Stimulated activated CD4-positive, alpha-beta T cell treated with anti-CD3 and anti-CD28 coated beads, Interleukin-15, amount 100 ng/mL, for 48 hours (primary cell): ENCODE measurements at regions not wholly inside any gene's neighbourhood (a gene's known extent, or its start where the extent isn't known, plus 50 kb on each side); places are given as distances from the start of the nearest gene placed in this dataset.
"Not testable (repeated sequence)": the region's sequence is repeated elsewhere in the genome, so short reads cannot be mapped to it uniquely, and the experiment has no call there.

Source experiments
- DNase-seq, 2 donors: peaks; one replicate each; pipeline ENCODE4 v3.0.0-alpha.2; 2020; ENCODE audit warnings: low read depth in 2 of 2

DNA sequence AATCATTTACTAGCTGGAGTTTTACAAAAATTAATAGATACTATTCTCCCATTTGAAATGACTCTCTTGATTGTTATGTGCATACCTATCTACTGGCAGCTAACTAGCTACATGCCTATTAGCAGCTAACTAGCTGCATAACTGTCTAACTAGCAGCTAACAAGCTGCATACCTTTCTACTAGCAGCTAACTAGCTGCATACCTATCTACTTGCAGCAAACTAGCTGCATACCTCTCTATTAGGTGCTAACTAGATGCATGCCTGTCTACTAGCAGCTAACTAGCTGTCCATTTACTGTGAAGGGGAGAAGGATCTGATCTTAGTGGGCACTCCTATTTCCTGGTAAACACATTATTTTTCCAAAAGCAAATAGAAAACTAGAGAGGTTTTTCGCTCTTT, 439.4 kb upstream of the PFKP start:
- DNase-seq: no peak

GRCh38 chr10:2625094-2625493, 442.3 kb upstream of the PFKP start:
- DNase-seq: no peak

- DNase-seq: no peak
Observed at GRCh38 chr10:2623675-2624274, 443.6 kb upstream of the PFKP start.

DNA sequence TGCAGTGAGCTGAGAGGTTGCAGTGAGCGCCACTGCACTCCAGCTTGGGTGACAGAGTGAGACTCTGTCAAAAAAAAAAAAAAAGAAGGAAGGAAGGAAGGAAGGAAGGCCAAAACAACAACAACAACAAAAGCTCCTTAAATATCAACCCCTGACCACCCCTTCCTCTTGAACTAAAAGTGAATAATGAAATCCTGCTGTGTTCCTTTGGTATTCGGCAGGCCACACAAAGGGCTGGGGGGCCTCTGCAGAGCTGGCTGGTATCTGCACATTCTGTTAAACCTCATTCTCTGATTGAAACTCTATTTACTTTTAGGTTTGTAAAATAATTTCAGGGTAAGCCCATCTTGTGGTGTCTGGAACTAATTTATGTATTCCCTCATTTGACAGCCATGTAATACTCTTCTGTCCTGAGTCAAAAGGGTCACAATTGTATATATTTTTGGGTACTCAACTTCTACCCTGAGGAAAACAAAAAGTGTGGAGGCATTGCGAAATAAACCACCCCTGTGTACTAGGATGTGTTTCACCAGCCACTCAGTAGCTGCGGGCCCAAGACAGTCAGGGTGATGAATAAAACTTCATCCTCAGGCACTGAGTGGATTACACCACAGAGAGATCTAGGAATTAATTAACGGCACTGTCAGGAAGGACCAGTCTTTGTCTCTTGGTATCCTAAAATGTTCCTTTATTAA, 446.4 kb upstream of the PFKP start:
- DNase-seq: no peak

DNA sequence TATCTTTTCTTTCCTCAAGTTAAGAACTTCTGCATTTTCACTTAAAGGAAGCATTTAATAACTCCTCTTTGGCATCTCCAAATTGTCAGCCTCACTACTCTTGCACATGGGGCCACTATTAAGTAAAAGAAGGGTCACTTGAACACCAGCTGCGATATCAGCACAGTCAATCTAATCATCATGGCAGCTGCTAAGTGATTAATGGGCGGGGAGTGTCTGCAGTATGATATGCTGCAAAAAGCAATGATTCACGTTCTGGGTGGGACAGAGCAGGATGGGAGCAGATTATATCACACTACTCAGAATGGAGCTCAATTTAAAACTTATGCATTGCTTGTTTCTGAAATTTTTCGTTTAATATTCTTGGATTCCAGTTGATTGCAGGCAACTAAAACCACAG, 447.4 kb upstream of the PFKP start:
- no peak for DNase-seq

DNA sequence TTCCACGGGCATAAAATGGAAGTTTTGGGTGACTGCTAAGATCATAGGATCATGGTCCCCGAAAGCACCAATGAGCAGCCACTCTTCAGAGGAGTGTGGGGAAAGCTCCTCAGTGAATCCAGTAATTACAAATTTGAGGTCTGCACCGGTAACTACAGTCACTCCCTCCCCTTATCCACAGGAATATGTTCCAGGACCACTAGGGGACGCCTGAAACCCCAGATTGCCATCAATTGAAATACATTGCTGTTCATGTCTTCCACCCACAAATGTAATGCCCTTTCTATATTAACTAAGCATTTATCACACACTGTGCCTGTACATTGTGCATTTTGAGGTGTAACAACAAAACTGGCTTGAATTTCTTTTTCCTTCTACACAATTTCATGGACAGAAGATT, 447.9 kb upstream of the PFKP start:
- no peak for DNase-seq

GRCh38 chr10:2618690-2619089, 448.7 kb upstream of the PFKP start:
- no peak for DNase-seq

DNA sequence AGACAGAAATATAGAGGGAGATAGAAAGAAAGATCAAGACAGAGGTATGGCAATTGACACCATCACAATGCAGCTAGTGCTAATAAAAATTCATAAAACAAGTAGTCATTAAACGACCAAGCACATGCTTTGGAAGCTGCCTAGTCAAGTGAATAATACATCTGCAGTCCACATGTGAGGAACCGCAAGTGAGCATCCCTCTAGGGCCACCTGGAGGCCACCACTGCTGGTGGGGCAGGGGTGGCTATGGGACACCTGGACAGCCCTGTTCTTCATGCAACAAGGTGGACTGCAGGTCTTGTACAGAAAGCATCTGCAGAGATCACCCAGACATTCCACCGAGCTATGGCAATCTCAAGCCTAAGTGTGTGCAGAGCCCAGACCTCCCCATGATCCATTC, 451.1 kb upstream of the PFKP start:
- no peak for DNase-seq

DNA sequence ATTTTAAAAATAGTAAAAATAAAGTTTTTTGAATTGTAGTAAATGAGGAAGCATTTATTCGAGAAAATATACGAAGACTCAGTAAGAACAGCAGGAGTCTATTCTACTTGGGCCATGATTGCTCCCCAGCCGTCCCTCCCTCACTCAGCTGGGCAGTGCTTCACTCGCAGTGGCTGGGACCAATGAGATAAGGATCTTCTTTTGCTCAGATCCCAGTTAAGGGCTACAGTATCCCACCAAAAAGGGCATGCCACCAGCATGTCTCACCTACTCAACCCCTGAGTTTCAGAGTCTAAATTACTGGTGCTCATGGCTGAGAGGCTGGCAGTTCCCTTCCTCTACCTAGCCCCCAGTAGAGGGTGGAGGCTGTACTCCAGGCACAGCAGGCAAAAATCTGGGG, 455.7 kb upstream of the PFKP start:
- DNase-seq: no peak

DNA sequence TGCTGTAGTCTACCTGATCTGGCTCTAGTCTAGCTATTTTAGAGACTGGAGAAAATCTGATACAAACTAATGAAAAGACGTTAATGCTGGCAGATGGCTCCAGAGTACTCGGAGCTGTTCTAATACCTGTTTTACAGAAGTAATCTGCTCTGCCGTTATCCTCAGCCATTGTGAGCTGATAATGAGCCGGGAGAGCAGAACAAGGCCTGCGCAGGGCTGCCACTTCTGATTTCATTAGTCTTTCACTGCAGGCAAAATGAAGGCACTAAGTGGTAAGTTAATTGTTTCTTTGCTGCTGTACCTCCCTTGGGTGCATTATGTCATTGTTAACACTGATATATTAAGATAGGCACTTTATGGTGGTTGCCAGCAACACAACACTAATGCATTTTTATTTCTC, 456.4 kb upstream of the PFKP start:
- DNase-seq: no peak

DNA sequence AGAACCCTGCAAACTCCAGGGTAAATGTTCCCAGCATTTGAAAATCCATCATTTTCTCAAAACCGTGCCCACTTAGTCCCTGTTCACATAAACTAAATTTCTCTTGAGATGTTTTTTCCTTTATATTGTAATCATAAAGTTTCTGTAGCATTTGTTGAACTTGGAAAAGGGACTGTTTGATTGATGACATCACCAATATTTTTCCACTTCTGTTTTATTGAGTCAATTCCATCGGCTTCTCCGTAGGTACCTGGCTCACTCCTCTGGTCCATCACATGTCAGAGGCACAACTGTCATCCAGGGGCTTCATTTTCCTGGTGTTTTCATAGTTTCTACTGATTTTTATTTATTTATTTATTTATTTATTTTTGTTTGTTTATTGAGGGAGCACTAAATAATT, 462.5 kb upstream of the PFKP start:
- DNase-seq: no peak

DNA sequence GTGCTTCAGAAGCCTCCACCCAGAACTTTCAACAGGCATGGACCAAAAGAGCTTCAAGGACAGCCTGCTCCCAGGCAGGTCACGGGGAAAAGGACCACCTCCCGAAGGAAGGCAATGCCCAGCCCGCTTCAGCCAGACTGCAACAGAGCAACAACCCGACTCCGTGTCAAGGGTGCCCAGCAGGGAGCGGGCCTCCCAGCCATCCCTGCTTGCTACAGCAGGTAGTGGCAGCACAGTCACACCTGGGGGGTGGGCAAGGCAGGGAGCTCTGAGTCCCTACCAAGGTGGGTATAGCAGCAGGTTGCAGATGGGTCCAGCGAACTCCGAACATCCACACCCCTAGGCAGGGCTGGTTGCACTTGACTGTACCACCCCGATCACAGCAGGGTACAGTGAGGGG, 467.8 kb upstream of the PFKP start:
- no peak for DNase-seq

- no peak for DNase-seq
Observed at GRCh38 chr10:2592360-2593160, 474.8 kb upstream of the PFKP start.

DNA sequence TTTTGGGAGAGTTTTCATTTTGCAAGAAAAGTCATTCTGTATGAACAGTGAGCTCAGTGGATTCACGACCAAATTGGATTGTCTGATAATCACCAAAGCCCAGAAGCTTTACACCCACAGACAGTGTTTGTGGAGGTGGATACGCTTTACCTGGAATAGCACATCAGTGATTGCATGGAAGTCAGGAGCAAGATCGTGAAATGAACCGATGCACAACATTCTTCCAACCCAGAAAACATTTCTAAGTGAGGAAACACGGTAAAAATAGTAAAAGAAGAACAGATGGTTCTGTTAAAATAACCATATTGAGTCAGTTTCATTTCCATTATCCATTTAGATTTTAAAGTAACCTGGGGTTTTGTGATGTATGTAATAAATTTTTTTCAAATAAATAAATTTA, 478.2 kb upstream of the PFKP start:
- no peak for DNase-seq

- DNase-seq: no peak
Observed at GRCh38 chr10:2584385-2584784, 483.0 kb upstream of the PFKP start.

DNA sequence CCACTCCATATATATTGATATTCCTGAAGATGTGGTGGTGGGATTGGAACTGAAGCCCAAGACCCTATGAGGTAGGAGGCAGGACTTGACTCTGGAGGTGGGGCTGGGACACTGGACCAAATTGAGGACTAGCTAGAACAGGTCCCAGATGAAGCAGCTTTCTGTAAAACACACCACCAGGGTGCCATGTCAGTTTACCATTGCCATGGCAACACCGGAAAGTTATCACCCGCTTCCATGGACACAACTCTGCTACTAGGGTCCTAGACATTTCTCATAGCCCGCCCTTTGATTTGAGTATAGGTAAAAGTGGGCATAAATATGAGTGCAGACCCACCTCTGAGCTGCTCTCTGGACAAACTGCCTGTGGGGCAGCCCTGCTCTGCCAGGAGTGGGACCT, 490.5 kb upstream of the PFKP start:
- DNase-seq: no peak

DNA sequence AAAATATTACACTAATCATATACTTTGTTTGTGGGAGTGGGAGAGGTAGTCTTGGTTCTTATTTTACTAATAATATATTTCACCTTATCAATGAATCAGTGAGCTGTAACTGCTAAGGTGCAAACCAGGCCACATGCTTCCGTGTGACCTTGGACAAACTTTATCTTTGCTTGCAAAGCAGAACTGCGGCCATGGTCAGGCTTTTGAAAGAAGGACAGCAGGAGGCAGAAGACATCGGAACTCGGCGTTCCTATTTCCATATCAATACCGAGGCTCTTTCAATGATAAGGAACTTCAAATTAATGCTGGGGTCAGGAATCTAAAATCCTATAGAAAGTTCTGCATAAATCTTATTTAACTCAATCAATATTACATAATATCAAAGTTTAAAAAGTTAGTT, 491.9 kb upstream of the PFKP start:
- DNase-seq: no peak

DNA sequence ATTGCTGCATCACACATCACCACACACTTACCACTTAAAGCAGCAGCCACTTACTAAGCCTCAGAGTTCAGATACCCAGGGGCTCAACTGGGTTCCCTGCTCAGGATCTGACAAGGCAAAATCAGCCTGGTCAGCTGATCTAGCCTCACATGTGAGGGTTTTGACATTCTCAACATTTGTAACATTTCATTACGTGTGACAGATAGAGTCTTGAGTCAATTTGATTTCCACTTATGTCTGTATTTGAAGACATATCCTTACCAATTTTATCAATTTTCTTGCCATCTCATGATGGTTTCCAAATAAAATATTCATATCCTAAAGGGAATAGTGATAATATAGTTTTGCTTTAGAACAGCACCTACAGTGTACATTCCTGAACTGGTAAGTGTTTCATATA, 494.7 kb upstream of the PFKP start:
- DNase-seq: no peak

GRCh38 chr10:2556883-2557282, 510.5 kb upstream of the PFKP start:
- no peak for DNase-seq

DNA sequence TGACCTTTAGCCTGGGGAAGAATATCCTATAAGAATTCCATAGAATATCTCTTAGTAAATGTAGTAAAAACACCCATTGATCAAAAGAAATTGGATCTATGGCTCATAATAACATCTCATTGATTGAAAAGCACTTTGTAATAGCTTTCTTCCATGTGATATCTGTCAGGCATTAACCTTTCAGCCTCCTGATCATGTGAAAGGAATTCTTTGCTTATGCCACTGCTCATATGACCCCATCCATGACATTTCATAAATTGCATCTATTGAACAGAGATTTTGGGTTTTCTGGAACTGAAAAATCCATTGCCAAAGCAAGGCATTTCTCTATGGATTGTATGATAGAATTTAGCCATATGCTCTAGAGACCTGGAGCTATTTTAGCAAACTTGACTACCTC, 519.3 kb upstream of the PFKP start:
- DNase-seq: no peak

DNA sequence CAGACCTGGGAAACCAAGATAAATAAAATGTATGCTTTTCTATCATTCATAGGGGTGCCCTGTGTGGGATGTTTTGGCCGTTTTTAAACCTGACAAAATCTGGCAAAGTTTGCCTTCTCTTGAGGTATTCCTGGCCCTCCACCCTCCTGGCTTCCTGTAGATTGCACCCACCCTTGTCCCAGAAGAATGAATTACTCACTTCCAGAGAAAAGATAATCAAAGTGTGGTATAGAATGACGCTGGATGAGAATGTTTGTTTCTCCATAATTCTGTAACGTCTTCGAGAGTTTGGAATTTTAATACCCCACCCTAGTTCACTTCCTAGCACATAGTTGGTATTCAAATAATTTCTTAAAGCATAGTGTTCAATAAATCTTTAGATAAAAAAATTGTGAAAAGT, 519.7 kb upstream of the PFKP start:
- no peak for DNase-seq

GRCh38 chr10:2546894-2547293, 520.5 kb upstream of the PFKP start:
- not testable (repeated sequence) for DNase-seq

- DNase-seq: no peak
Observed at GRCh38 chr10:2543974-2544373, 523.4 kb upstream of the PFKP start.
